Peyer's patch (tissue), 4 donors: ENCODE measurements at regions not wholly inside any gene's neighbourhood (a gene's known extent, or its start where the extent isn't known, plus 50 kb on each side); places are given as distances from the start of the nearest gene placed in this dataset.

Source experiments
- DNase-seq, 3 donors: peaks; one replicate each; pipeline ENCODE4 v3.0.0-alpha.2; 2017 to 2019
- H3K27ac ChIP-seq, 4 donors: fragments of 200-600 bp; sonication (generic); one replicate each; pipeline ENCODE4 v1.5.1; 2016 to 2019
- H3K27me3 ChIP-seq, 2 donors: fragments of 200-600 bp; sonication (generic); one replicate each; pipeline ENCODE4 v1.5.1; 2019
- H3K36me3 ChIP-seq, 3 donors: fragments of 200-600 bp; sonication (generic); one replicate each; pipeline ENCODE4 v1.5.1; 2016 to 2019
- H3K4me1 ChIP-seq, 4 donors: fragments of 200-600 bp; sonication (generic); one replicate each; pipeline ENCODE4 v1.5.1; 2016 to 2019
- H3K4me3 ChIP-seq, 4 donors: fragments of 200-600 bp; sonication (generic); 1 replicate in 3 of 4; 2 replicates in 1 of 4; pipeline ENCODE4 v1.5.1; 2016 to 2019; ENCODE audit warnings: mild to moderate bottlenecking in 1 of 4
- H3K9me3 ChIP-seq, 4 donors: fragments of 200-600 bp; sonication (generic); one replicate each; pipeline ENCODE4 v1.5.1; 2016 to 2019; ENCODE audit warnings: mild to moderate bottlenecking in 1 of 4
- CTCF ChIP-seq, 6 experiments: fragments of 450-650 bp in 4 of 6; fragments of 200-600 bp in 2 of 6; sonication (generic) in 1 of 6; IDR thresholded peaks; one replicate each; pipeline ENCODE4 v1.5.1; 2017 to 2019; ENCODE audit warnings: antibody characterized with exemption in 6 of 6, mild to moderate bottlenecking in 3 of 6, moderate library complexity in 1 of 6
- POLR2A ChIP-seq, 2 donors: fragments of 450-650 bp; IDR thresholded peaks; one replicate each; pipeline ENCODE4 v1.5.1; 2017; ENCODE audit warnings: antibody characterized with exemption in 2 of 2, mild to moderate bottlenecking in 2 of 2, moderate library complexity in 2 of 2

- TF ChIP-seq CTCF (IDR thresholded peaks at IDR 0.05) (no peak), POLR2A (IDR thresholded peaks at IDR 0.05) (no peak)
- Histone ChIP-seq H3K27me3 (no peaks in the 10 kb centered on the region), H3K4me1 (no peaks in the 10 kb centered on the region), H3K9me3 (no peaks in the 10 kb centered on the region), H3K4me3 (no peak overlapping the region), H3K36me3 (no peaks in the 10 kb centered on the region), H3K27ac (no peak overlapping the region)
- DNase-seq, result no peak
Observed at GRCh38 chr7:20864221-20864620, 77.5 kb upstream of the SP8 start.

- DNase-seq, result no peak
- Histone ChIP-seq H3K4me3 (no peak overlapping the region), H3K4me1 (no peaks in the 10 kb centered on the region), H3K27me3 (no peaks in the 10 kb centered on the region), H3K36me3 (no peaks in the 10 kb centered on the region), H3K27ac (no peak overlapping the region), H3K9me3 (no peaks in the 10 kb centered on the region)
- TF ChIP-seq POLR2A (IDR thresholded peaks at IDR 0.05), result no peak
- no peak for TF ChIP-seq CTCF (IDR thresholded peaks at IDR 0.05)
Observed at GRCh38 chr7:20865684-20866083, 79.0 kb upstream of the SP8 start.

GRCh38 chr7:20870977-20871376 is 84.3 kb upstream of the SP8 start:
- no peak for TF ChIP-seq POLR2A (IDR thresholded peaks at IDR 0.05)
- TF ChIP-seq CTCF (IDR thresholded peaks at IDR 0.05), result no peak
- Histone ChIP-seq H3K9me3 (no peaks in the 10 kb centered on the region), H3K27ac (no peak overlapping the region), H3K27me3 (no peaks in the 10 kb centered on the region), H3K4me1 (no peaks in the 10 kb centered on the region), H3K36me3 (no peaks in the 10 kb centered on the region), H3K4me3 (no peak overlapping the region)
- DNase-seq, result no peak

GRCh38 chr7:20892776-20893175 is 106.1 kb upstream of the SP8 start:
- no peak for TF ChIP-seq CTCF (IDR thresholded peaks at IDR 0.05)
- no peak for TF ChIP-seq POLR2A (IDR thresholded peaks at IDR 0.05)

GRCh38 chr7:20894806-20895205 is 108.1 kb upstream of the SP8 start:
- no peaks in the 10 kb centered on the region for H3K36me3 ChIP-seq
- no peaks in the 10 kb centered on the region for H3K27me3 ChIP-seq
- DNase-seq, result no peak
- no peak overlapping the region for H3K4me3 ChIP-seq
- TF ChIP-seq CTCF (IDR thresholded peaks at IDR 0.05) (no peak), POLR2A (IDR thresholded peaks at IDR 0.05) (no peak)
- H3K27ac ChIP-seq, result no peak overlapping the region
- no peaks in the 10 kb centered on the region for H3K4me1 ChIP-seq
- no peaks in the 10 kb centered on the region for H3K9me3 ChIP-seq

More at GRCh38 chr7:20892776-20893175, 106.1 kb upstream of the SP8 start:
- H3K4me1 ChIP-seq, result no peaks in the 10 kb centered on the region
- no peaks in the 10 kb centered on the region for H3K27me3 ChIP-seq
- H3K4me3 ChIP-seq, result no peak overlapping the region
- no peak overlapping the region for H3K27ac ChIP-seq
- no peaks in the 10 kb centered on the region for H3K36me3 ChIP-seq
- H3K9me3 ChIP-seq, result no peaks in the 10 kb centered on the region
- no peak for DNase-seq

GRCh38 chr7:20895563-20895962 is 108.9 kb upstream of the SP8 start:
- Histone ChIP-seq H3K27me3 (no peaks in the 10 kb centered on the region), H3K27ac (no peak overlapping the region), H3K4me3 (no peak overlapping the region), H3K9me3 (no peaks in the 10 kb centered on the region), H3K36me3 (no peaks in the 10 kb centered on the region), H3K4me1 (no peaks in the 10 kb centered on the region)
- TF ChIP-seq CTCF (IDR thresholded peaks at IDR 0.05) (no peak), POLR2A (IDR thresholded peaks at IDR 0.05) (no peak)
- DNase-seq, result no peak
